ENCODE measurements at regions not wholly inside any gene's neighbourhood (a gene's known extent, or its start where the extent isn't known, plus 50 kb on each side); places are given as distances from the start of the nearest gene placed in this dataset.

- no peak for TF ChIP-seq CTCF (IDR thresholded peaks at IDR 0.05)
- no peak for DNase-seq (ENCODE audit: low spot score)
- ATAC-seq (ENCODE audit: low FRiP score) = no peak
These were observed 128.4 kb upstream of the TBL1X start for GRCh38 chrX:9336456-9336855.

DNA sequence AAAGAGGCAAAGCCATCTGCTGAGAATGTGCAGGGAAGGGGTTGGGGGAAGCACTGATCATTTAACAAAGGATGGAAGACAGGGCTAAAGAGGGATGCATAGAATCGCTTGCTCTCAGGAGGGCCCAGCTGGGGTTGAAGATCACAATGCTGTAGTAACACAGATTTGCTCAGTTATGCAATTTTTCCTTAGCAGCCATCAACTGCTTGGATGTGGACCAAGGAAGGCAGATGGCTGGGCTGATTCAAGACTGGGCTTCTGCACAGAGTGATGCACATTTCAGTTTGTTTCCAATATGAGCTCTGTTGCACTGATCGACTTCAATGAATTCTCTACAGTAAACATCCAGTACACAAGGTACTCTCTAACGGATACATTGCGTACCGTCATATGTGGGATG lies 127.8 kb upstream of the TBL1X start:
- TF ChIP-seq CTCF (IDR thresholded peaks at IDR 0.05) = no peak
- no peak for DNase-seq (ENCODE audit: low spot score)
- ATAC-seq (ENCODE audit: low FRiP score) = no peak

- DNase-seq (ENCODE audit: low spot score) (no peak), ATAC-seq (ENCODE audit: low FRiP score) (no peak)
- no peak for TF ChIP-seq CTCF (IDR thresholded peaks at IDR 0.05)
These were observed 125.9 kb upstream of the TBL1X start for GRCh38 chrX:9338986-9339385.

GRCh38 chrX:9339603-9340491 lies 125.0 kb upstream of the TBL1X start:
- no peak for DNase-seq (ENCODE audit: low spot score)
- ATAC-seq (ENCODE audit: low FRiP score) = no peak
- no peak for TF ChIP-seq CTCF (IDR thresholded peaks at IDR 0.05)

DNA sequence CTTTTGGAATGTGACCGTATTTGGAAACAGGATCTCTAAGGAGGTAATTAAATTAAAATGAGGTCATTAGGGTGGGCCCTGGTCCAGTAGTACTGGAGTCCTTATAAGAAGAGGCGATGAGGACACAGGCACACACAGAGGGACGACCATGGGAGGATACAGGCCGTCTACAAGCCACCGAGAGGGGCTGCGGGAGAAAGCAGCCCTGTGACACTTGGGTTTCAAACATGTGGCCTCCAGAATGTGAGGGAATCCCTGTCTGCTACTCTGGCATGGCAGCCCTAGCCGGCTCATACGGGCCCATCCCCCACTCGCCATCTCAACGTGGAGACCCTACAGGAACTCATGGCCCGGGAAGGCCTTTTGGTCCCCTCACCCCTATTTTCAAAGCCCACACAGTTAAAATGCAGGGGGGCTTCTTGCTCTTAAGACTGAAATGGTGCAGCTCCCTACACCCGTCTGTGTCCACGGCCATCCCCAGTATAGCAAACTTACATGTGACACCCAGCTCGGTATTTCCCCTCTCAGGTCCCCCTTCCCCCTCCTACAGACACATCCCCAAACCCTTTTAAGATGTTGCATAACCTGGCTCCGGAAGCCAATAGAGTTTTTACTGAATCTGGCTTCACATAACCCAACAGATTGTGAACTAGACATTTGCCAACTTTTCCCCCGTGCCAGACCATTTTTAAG lies 124.1 kb upstream of the TBL1X start:
- ATAC-seq (ENCODE audit: low FRiP score) (no peak), DNase-seq (ENCODE audit: low spot score) (no peak)
- no peak for TF ChIP-seq CTCF (IDR thresholded peaks at IDR 0.05)

DNA sequence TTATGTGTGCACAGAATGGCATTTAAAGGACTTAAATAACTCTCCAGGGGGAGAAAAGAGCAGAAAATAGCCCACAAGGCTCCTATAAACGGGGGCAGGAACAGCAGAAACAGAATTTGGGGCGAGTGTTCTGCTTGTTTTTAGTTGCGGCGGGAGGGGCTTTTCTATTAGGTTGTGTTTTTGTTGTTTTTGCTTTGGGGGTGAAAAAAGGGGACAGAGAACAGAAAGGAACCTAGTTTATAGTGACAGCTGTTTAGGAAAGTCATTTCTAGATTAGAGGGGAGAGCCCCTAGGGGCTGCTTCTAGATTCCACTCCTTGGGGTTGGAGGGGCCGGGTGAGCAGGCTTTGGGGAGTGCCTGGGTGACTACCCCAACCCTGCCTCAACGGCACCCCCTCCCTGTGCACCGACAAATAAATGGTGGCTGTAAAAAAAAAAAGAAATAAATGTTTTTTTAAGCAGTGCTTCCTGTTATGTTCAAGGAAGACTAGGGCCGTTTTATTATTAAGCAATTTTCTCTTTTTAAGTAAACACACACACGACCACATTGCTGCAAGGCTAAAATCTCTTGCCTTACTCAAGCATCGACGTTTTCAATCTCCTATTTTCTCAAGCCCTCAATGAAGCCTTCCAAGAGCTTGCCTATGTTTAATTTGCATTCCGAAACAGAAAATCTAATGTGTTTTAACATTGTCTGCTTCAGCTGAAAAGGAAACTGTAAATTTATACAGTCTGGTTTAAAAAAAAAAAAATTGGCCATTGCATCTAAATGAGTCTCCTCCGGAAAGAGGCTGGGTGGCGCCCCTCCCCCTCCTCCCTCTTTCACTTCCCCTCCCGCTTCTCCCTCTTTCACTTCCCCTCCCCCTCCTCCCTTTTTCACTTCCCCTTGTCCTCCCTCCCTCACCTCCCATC lies 123.3 kb upstream of the TBL1X start:
- ATAC-seq (ENCODE audit: low FRiP score) (no peak), DNase-seq (ENCODE audit: low spot score) (no peak)
- TF ChIP-seq CTCF (IDR thresholded peaks at IDR 0.05) = no peak
